SIG-M5 treated with dmso at 0.1 percent for 504 hours (cell line): ENCODE measurements at regions not wholly inside any gene's neighbourhood (a gene's known extent, or its start where the extent isn't known, plus 50 kb on each side); places are given as distances from the start of the nearest gene placed in this dataset.

Experiments used
- DNase-seq: peaks from one replicate; lab custom pipeline; 2025; ENCODE audit not compliant: unreplicated experiment; lab: John Stamatoyannopoulos, UW

GRCh38 chr3:13174011-13174802 lies 101.0 kb upstream of the IQSEC1 start:
- no peak for DNase-seq

- DNase-seq: no peak
Observed at GRCh38 chr3:13173186-13173585, 100.0 kb upstream of the IQSEC1 start.

- no peak for DNase-seq
Observed at GRCh38 chr3:13172644-13173013, 99.4 kb upstream of the IQSEC1 start.

GRCh38 chr3:13171704-13172643 lies 98.7 kb upstream of the IQSEC1 start:
- DNase-seq: no peak

DNA sequence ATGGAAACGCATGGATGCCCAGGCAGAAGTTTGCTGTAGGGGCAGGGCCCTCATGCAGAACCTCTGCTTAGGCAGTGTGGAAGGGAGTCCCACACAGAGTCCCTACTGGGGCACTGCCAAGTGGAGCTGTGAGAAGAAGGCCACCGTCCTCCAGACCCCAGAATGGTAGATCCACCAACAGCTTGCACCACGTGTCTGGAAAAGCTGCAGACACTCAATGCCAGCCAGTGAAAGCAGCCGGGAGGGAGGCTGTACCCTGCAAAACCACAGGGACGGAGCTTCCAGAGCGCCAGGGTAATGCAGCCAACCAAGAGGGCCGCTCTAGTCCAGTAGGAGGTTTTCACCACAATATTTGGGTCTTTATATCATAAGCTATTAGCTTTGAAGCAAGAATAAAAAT lies 97.1 kb upstream of the IQSEC1 start:
- DNase-seq: no peak

DNA sequence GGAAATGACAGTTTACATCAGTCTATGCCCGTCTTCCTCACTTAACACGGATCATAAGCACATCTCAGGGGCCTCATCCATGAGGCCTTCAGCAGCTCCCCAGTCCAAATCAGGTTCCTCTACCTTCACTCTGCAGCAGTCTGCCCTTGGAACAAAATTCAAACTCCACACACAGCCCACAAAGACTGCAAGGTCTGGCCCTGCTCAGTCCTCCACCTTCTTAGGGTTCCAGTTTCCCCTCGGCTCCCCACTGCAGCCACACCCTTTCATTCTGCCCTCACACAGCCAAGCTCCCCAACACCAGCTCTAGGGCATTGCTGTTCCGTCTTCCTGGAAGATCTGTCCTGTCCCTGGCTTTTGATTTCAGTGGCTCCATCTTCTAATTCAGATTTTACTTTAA lies 95.2 kb upstream of the IQSEC1 start:
- DNase-seq: no peak

GRCh38 chr3:13167829-13168228 lies 94.6 kb upstream of the IQSEC1 start:
- no peak for DNase-seq

- no peak for DNase-seq
Observed at GRCh38 chr3:13167064-13167743, 94.0 kb upstream of the IQSEC1 start.

DNA sequence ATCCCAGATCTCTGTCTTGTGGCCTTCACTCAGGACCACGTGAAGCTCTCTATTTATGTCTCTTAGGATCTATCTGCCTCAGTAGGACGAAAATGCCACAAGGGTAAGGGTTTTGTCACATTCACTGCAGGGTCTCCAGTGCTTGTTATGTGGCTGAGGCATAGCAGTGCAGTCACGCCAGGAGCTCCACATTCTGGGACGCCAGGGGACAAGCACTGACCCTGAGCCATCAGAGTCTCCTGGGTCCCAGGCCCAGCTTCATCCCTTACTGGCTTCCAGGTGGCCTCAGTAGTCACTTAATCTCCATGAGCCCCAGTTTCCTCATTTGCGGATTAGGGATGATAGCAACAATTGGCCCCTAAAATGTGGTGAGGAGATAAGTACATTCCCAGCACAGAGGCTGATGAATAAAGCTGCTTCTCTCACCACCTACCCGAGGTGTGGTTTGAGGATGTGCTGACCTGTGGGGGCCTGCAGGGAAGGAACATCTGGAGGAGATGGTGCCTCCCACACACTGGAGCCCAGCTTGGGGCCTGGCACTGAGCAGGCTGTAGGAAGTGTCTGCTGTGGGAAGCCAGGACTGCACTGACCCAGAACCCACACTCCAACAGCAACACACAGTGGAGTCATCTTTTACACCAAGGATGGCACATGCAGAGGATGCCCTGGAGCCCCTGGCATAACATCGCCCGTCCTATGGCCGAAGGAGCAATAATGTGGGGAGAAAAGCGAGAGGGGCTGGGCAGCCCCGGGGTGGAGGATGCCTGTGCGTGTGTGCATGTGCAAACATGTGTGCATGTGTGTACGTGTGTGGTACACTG lies 93.2 kb upstream of the IQSEC1 start:
- no peak for DNase-seq

- no peak for DNase-seq
Observed at GRCh38 chr3:13165576-13165975, 92.3 kb upstream of the IQSEC1 start.

GRCh38 chr3:13164893-13165492 lies 91.8 kb upstream of the IQSEC1 start:
- DNase-seq: no peak

- no peak for DNase-seq
Observed at GRCh38 chr3:13163848-13164382, 90.7 kb upstream of the IQSEC1 start.

- no peak for DNase-seq
Observed at GRCh38 chr3:13162549-13163320, 89.5 kb upstream of the IQSEC1 start.

DNA sequence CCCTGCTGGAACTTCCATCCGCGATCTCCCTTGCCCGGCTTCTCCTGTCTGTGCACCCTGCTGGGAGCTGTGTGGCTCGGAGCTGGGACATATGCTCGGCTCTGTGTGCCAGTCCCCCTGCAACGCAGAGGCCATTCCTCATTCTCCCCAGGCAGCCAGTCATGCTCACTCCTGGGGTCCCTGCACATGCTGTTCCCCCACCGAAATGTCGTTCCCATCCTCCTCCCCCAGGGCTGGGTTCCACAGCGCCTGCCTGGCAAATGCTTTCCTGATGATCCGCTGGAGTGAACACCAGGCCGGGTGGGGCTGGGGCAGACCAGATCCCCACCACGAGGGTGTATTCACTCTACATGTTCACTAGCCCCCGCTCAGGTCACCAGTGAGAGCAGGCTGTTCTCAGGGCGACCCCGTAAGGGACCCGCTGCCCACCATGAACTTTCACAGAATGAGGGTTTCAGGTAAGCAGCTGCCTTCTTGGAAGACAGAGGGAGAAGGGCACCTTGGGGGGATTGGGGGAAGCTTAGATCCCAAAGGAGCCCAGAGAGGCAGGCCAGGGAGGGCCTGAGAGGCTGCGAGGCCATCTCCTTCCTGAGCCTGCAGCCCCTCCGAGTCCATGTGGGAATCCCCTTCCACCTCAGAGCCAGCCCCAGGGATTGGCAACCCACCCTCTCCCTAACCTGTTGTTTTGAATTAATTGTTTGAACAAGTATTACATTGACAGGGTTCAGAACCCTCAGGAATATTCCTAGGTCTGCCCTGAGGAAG lies 88.7 kb upstream of the IQSEC1 start:
- no peak for DNase-seq

GRCh38 chr3:13161021-13161759 lies 88.0 kb upstream of the IQSEC1 start:
- DNase-seq: no peak

DNA sequence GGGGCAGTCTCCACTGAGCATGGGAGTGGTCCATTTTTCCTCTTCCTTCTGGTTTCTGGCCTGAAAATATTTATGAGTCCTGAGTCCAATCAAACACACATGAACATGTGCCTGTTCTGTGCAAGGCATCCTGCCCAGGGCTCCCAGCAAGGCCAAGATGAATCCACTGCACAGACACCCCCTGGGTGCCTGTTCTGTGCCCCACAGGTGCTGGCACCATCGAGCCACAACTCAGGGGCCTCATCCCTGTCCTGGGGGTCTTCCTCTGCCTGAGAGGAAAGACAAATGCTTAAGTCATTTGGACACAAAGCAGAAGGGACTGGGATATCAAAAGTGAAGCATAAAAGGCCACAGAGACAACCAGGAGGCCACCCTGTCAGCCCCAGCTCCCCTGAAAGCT lies 87.4 kb upstream of the IQSEC1 start:
- no peak for DNase-seq

GRCh38 chr3:13159890-13160289 lies 86.7 kb upstream of the IQSEC1 start:
- DNase-seq: no peak

DNA sequence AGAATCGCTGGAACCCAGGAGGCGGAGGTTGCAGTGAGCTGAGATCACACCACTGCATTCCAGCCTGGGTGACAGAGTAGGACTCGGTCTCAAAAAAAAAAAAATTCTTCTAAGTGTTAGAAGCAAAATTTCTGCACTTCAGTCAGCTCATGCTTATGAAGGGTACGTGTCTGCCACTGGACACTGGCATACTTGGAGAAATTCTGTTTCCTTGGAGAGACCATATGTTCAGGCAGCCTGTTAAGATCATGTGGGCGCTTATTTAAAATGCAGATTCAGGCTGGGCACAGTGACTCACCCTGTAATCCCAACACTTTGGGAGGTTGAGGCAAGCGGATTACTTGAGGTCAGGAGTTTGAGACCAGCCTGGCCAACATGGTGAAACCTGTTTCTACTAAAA lies 85.6 kb upstream of the IQSEC1 start:
- DNase-seq: no peak
